Liver (tissue), 8 donors: ENCODE measurements at regions not wholly inside any gene's neighbourhood (a gene's known extent, or its start where the extent isn't known, plus 50 kb on each side); places are given as distances from the start of the nearest gene placed in this dataset.

Experiments
- DNase-seq: peaks from one replicate; pipeline ENCODE4 v3.0.0-alpha.2; 2017; ENCODE audit warnings: low spot score
- H3K27ac ChIP-seq, 2 donors: one replicate each; pipeline ENCODE4 v1.7.0; 2013; ENCODE audit warnings: inconsistent platforms in 2 of 2, low read length in 2 of 2, control low read depth in 1 of 2, low read depth in 1 of 2, mild to moderate bottlenecking in 1 of 2
- H3K27me3 ChIP-seq, 4 donors: one replicate each; pipeline versions ENCODE4 v1.6.1 to v1.7.0; 2013; ENCODE audit warnings: low read length in 3 of 4, inconsistent platforms in 1 of 4, mild to moderate bottlenecking in 1 of 4, moderate library complexity in 1 of 4; ENCODE audit not compliant: control insufficient read depth in 4 of 4, insufficient read depth in 4 of 4
- H3K36me3 ChIP-seq, 4 donors: one replicate each; pipeline versions ENCODE4 v1.6.1 to v1.7.0; 2013; ENCODE audit warnings: low read length in 3 of 4, mild to moderate bottlenecking in 3 of 4, low read depth in 1 of 4, moderate library complexity in 1 of 4; ENCODE audit not compliant: control insufficient read depth in 4 of 4, insufficient read depth in 3 of 4
- H3K4me1 ChIP-seq, 4 donors: one replicate each; pipeline versions ENCODE4 v1.6.1 to v1.7.0; 2013; ENCODE audit warnings: low read length in 3 of 4, mild to moderate bottlenecking in 3 of 4, moderate library complexity in 1 of 4; ENCODE audit not compliant: control insufficient read depth in 4 of 4, insufficient read depth in 4 of 4
- H3K4me3 ChIP-seq, 3 donors: one replicate each; pipeline versions ENCODE4 v1.6.1 to v1.7.0; 2013; ENCODE audit warnings: low read length in 3 of 3, control low read depth in 1 of 3, low read depth in 1 of 3, mild to moderate bottlenecking in 1 of 3
- H3K9ac ChIP-seq, 2 donors: one replicate each; pipeline ENCODE4 v1.7.0; 2013; ENCODE audit warnings: low read length in 2 of 2, mild to moderate bottlenecking in 2 of 2, moderate library complexity in 2 of 2, control low read depth in 1 of 2, low read depth in 1 of 2
- H3K9me3 ChIP-seq, 4 donors: one replicate each; pipeline versions ENCODE4 v1.6.1 to v1.7.0; 2013; ENCODE audit warnings: low read length in 3 of 4; ENCODE audit not compliant: control insufficient read depth in 4 of 4
- FOXA1 ChIP-seq: IDR thresholded peaks from 2 replicates; pipeline ENCODE4 v1.6.1; 2016; ENCODE audit warnings: antibody characterized with exemption
- FOXA2 ChIP-seq: IDR thresholded peaks from 2 replicates; pipeline ENCODE4 v1.6.1; 2016; ENCODE audit warnings: antibody characterized with exemption
- HNF4A ChIP-seq, 2 donors: conservative IDR thresholded peaks; 2 replicates each; pipeline ENCODE4 v1.6.1; 2016; ENCODE audit warnings: antibody characterized with exemption in 2 of 2, mild to moderate bottlenecking in 2 of 2
- HNF4G ChIP-seq: IDR thresholded peaks from 2 replicates; pipeline ENCODE4 v1.6.1; 2016; ENCODE audit warnings: antibody characterized with exemption
- JUND ChIP-seq, 2 donors: IDR thresholded peaks; 2 replicates each; pipeline ENCODE4 v1.6.1; 2016; ENCODE audit warnings: antibody characterized with exemption in 2 of 2
- NR2F2 ChIP-seq: IDR thresholded peaks from 2 replicates; pipeline ENCODE4 v1.6.1; 2016; ENCODE audit warnings: antibody characterized with exemption
- RAD21 ChIP-seq, 2 donors: IDR thresholded peaks; 2 replicates each; pipeline ENCODE4 v1.6.1; 2016; ENCODE audit warnings: antibody characterized with exemption in 2 of 2, mild to moderate bottlenecking in 2 of 2
- RXRA ChIP-seq, 2 donors: IDR thresholded peaks; 2 replicates each; pipeline ENCODE4 v1.6.1; 2017 to 2018; ENCODE audit warnings: antibody characterized with exemption in 2 of 2, mild to moderate bottlenecking in 1 of 2
- YY1 ChIP-seq: IDR thresholded peaks from 2 replicates; pipeline ENCODE4 v1.6.1; 2016; ENCODE audit warnings: antibody characterized with exemption, mild to moderate bottlenecking
- WGBS: extraction: QIAGEN DNeasy Blood & Tissue Kit; methylation state at CpG from one replicate; pipeline ENCODE4 v1.1.7; 2013; 5-methylcytosine and 5-hydroxymethylcytosine counted together
- TF ChIP-seq, protein P1 (sequence below): IDR thresholded peaks from 2 replicates; pipeline ENCODE4 v1.6.1; 2016; ENCODE audit warnings: antibody characterized with exemption
- TF ChIP-seq, protein P2 (sequence below): IDR thresholded peaks from 2 replicates; pipeline ENCODE4 v1.6.1; 2016; ENCODE audit warnings: antibody characterized with exemption
- TF ChIP-seq, protein P3 (sequence below): IDR thresholded peaks from 2 replicates; pipeline ENCODE4 v1.6.1; 2016; ENCODE audit warnings: antibody characterized with exemption
- TF ChIP-seq, protein P4 (sequence below): fragments of 150-350 bp; IDR thresholded peaks from 2 replicates; pipeline ENCODE4 v1.5.1; 2017; ENCODE audit warnings: improper control_type of control experiment, low read depth, low read length; ENCODE audit not compliant: missing input control
- donor health status: healthy.
- donor health status: healthy.
- donor health status: healthy.
- donor health status: healthy.
- donor health status: healthy.

DNA sequence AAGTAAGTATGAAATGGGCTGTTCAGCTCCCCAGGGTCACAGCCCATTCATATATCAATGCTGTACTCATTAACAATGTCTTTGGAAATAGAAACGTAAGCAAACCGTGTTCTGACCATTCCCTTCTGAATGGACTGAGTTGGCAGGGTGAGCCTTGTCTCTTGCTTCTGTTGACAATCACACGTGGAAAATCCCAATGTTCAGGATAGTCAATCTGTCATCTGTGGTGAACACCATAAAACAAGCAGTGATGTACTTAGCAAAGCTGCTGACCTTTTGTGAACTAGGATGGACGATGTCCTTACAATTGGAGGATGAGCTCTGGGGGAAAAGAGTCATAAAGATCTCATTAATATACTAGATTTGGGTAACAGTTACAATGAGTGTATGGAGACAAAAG, 109.6 kb upstream of the PAQR3 start:
- no peak overlapping the region for H3K9ac ChIP-seq
- H3K27me3 ChIP-seq: peaks cover 0 to 6% (median 0%) of the 10 kb centered on the region in 4 donors
- H3K9me3 ChIP-seq: no peaks in the 10 kb centered on the region
- no peak for DNase-seq
- H3K4me1 ChIP-seq: no peaks in the 10 kb centered on the region
- H3K36me3 ChIP-seq: no peaks in the 10 kb centered on the region
- no peak overlapping the region for H3K27ac ChIP-seq
- no peak overlapping the region for H3K4me3 ChIP-seq
- 69% methylated on average over 4 of the region's 4 CpGs for WGBS
- TF ChIP-seq, protein P1, sequence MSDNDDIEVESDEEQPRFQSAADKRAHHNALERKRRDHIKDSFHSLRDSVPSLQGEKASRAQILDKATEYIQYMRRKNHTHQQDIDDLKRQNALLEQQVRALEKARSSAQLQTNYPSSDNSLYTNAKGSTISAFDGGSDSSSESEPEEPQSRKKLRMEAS: no peak
- TF ChIP-seq FOXA2 (no peak), JUND (IDR thresholded peaks at IDR 0.05) (no peak), HNF4G (no peak), RXRA (IDR thresholded peaks at IDR 0.05) (no peak)
- TF ChIP-seq, protein P2, sequence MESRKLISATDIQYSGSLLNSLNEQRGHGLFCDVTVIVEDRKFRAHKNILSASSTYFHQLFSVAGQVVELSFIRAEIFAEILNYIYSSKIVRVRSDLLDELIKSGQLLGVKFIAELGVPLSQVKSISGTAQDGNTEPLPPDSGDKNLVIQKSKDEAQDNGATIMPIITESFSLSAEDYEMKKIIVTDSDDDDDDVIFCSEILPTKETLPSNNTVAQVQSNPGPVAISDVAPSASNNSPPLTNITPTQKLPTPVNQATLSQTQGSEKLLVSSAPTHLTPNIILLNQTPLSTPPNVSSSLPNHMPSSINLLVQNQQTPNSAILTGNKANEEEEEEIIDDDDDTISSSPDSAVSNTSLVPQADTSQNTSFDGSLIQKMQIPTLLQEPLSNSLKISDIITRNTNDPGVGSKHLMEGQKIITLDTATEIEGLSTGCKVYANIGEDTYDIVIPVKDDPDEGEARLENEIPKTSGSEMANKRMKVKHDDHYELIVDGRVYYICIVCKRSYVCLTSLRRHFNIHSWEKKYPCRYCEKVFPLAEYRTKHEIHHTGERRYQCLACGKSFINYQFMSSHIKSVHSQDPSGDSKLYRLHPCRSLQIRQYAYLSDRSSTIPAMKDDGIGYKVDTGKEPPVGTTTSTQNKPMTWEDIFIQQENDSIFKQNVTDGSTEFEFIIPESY: no peak

DNA sequence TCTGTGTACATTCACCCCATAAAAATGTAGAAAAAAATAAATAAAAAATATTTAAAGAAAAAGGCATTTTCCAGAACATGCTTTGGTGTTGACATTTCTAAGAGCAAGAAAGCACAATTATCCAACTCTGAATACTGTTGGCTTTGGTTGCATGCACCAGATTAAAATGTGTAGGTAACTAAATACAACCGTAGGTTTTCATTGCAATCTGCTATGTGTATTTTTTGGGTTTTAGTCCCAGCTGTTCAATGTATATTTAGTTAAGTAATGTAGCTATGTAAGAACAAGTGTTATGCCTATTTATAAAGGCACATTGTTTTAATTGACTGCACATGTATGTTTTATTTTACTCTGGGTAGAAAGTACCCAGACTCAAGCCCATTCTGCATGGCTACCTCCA, 108.1 kb upstream of the PAQR3 start:
- no peak for DNase-seq
- no peaks in the 10 kb centered on the region for H3K36me3 ChIP-seq
- WGBS: 78% methylated on average over 1 of the region's 1 CpG
- no peak overlapping the region for H3K27ac ChIP-seq
- no peaks in the 10 kb centered on the region for H3K4me1 ChIP-seq
- peaks cover 0 to 6% (median 0%) of the 10 kb centered on the region in 4 donors for H3K27me3 ChIP-seq
- H3K9ac ChIP-seq: no peak overlapping the region
- no peaks in the 10 kb centered on the region for H3K9me3 ChIP-seq
- H3K4me3 ChIP-seq: no peak overlapping the region
- no peak for TF ChIP-seq JUND (IDR thresholded peaks at IDR 0.05)
- TF ChIP-seq NR2F2: no peak
- TF ChIP-seq FOXA2: no peak
- TF ChIP-seq, protein P3, sequence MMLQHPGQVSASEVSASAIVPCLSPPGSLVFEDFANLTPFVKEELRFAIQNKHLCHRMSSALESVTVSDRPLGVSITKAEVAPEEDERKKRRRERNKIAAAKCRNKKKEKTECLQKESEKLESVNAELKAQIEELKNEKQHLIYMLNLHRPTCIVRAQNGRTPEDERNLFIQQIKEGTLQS: no peak
- no peak for TF ChIP-seq HNF4A (conservative IDR thresholded peaks at IDR 0.05)
- TF ChIP-seq, protein P1: no peak
- TF ChIP-seq RAD21 (IDR thresholded peaks at IDR 0.05): no peak

DNA sequence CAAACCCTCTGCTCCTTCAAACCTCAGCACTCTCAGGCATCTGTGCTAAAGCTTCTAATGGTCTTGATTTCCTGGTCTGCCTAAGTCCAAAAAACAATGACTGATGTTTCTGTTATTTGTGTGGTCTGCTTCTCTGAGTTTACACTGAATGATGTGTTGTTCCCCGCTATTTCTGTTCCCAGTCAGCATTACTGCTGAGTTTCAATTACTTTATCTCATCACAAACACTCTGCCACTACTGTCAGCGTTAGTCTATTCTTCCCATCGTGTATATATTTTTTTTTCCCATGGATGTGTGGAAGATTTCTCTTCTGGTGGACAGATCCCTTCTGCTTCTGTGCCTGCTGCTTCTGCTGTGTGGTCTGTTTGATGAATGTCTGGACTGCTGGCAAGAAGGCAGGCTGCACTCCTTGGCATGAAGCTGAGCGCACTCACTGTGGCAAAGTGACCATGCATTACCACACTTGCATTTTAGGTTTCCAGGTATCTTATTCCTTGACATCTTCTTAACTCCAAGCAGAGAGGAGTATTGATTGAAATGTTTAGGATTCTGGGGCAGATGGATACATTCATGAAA, 106.9 kb upstream of the PAQR3 start:
- no peak for TF ChIP-seq FOXA1
- TF ChIP-seq, protein P4, sequence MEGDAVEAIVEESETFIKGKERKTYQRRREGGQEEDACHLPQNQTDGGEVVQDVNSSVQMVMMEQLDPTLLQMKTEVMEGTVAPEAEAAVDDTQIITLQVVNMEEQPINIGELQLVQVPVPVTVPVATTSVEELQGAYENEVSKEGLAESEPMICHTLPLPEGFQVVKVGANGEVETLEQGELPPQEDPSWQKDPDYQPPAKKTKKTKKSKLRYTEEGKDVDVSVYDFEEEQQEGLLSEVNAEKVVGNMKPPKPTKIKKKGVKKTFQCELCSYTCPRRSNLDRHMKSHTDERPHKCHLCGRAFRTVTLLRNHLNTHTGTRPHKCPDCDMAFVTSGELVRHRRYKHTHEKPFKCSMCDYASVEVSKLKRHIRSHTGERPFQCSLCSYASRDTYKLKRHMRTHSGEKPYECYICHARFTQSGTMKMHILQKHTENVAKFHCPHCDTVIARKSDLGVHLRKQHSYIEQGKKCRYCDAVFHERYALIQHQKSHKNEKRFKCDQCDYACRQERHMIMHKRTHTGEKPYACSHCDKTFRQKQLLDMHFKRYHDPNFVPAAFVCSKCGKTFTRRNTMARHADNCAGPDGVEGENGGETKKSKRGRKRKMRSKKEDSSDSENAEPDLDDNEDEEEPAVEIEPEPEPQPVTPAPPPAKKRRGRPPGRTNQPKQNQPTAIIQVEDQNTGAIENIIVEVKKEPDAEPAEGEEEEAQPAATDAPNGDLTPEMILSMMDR: no peak
- no peak for TF ChIP-seq HNF4A (conservative IDR thresholded peaks at IDR 0.05)
- no peak for TF ChIP-seq YY1
- TF ChIP-seq, protein P3: no peak
- no peak for TF ChIP-seq RXRA (IDR thresholded peaks at IDR 0.05)
- Histone ChIP-seq H3K36me3 (no peaks in the 10 kb centered on the region), H3K4me1 (no peaks in the 10 kb centered on the region), H3K9ac (no peak overlapping the region), H3K27me3 (peaks cover 0 to 6% (median 0%) of the 10 kb centered on the region in 4 donors), H3K9me3 (no peaks in the 10 kb centered on the region), H3K4me3 (no peak overlapping the region), H3K27ac (no peak overlapping the region)
- WGBS: 66% methylated on average over 4 of the region's 4 CpGs
- no peak for DNase-seq
